NCI-H82 treated with DMSO at 0.1 percent for 48 hours (cell line): ENCODE measurements at regions not wholly inside any gene's neighbourhood (a gene's known extent, or its start where the extent isn't known, plus 50 kb on each side); places are given as distances from the start of the nearest gene placed in this dataset.

Experiments
- DNase-seq: peaks from one replicate; lab custom pipeline; 2025; ENCODE audit not compliant: unreplicated experiment; lab: John Stamatoyannopoulos, UW

DNA sequence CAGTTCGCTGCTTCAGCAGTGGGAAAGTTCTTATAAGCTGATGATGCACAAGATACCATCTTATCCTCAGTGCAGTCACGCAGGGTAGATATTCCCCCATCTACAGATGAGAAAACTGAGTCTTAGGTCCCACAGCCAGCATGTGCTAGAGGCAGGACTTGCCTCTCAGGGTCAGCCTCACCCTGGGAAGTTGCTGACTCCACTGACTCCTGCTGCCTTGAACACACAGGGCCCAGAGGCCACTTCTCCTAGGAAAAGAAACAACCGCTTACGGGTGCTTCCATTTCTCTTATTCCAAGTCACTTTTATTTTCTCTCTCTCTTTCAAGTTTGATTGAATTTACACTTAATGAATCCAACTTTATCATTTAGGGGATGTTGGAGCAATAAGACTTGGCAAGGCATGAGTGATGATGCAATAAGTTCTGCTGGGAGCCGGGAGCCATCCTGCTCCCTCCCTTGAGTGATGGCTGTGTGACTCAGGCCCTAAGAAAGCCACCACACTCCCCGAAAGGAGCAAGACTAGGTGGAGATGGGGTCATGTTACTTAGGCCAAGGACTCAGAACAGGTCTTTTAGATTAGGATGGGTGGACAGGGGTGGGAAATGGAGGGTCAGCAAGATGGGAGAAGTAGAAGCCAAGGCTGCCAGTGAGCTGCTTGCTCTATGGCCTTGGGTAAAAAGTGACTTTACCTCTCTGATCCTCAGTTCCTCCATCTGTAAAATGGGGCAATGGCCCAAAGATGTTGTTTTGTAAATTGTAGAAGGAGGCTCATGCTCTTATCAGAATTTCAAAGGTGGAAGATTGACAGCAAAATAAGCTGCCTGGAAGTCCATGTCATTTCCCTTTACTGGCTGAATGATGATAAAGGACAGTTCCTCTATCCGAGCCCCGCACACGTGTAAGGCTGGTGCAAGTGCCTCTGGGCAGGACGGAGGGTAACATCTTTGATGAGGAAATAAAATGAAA, 67.4 kb upstream of the ZNF618 start:
- DNase-seq: no peak

DNA sequence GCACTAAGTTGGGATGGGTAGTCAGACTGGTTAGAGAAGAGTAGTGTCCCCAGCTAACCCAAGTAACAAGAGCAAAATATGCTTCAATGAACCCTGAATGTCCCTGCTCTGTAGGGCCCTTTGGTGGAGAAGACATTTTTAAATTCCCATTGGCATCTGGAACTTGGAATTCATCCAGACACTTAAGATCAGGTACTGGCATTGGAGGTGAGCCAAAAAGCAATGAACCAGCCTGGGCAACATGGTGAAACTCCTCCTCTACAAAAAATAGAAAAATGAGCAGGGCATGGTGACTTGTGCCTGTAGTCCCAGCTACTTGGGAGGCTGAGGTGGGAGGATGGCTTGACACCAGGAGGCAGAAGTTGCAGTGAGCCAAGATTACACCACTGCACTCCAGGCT, 58.9 kb upstream of the ZNF618 start:
- no peak for DNase-seq

DNA sequence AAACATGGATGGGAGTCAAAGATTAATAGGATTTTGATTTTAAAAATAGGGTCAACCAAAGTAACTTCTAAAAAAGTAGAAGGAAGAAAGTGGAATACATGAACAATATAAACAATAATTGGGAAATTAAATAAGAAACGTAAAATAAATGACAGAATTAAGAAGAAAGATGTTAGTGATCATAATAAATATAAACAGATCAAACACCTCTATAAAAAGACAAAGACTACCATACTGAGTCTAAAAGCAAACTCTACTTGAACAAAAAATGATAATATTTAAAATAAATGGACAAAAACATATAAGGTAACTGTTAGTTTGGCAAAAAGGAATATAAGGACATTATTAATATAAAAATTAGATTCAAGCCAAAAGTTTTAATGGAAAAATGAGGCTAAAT, 57.7 kb upstream of the ZNF618 start:
- no peak for DNase-seq

DNA sequence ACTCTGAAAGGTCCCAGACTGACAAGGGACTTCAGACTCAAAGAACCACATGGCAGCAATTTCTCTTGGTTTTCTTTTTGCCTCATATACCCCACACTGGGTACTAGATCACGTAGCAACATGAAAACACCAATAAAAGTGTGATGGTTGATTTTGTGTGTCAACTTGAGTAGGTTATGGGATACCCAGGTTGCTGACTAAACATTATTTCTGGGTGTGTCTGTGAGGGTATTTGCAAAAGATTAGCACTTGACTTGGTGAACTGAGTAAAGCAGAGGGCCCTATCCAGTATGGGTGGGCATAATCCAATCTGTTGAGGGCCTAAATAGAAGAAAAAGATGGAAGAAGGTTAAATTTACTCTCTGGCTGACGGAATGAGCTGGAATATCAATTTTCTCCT, 53.8 kb upstream of the ZNF618 start:
- no peak for DNase-seq

DNA sequence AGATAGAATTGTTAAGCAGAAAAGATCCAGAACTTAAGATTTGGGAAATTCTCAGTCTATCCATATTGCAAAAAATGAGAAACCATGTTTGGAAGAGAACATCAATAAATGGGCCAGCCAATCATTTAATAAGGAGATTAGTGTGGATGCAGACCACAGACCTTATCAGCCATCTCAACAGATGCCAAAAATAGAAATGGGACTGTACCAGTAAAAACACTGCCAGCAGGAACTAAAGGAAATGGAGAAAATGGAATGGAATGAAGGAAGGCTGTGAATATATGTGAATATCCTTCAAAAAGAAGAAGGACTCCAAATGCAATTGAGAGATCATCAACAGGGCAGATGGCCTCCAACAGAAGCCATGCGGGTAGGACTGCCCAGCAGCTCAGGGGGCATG, 52.7 kb upstream of the ZNF618 start:
- no peak for DNase-seq
